Bone marrow (tissue), 2 donors: ENCODE measurements at regions not wholly inside any gene's neighbourhood (a gene's known extent, or its start where the extent isn't known, plus 50 kb on each side); places are given as distances from the start of the nearest gene placed in this dataset.
"Not testable (repeated sequence)": the region's sequence is repeated elsewhere in the genome, so short reads cannot be mapped to it uniquely, and the experiment has no call there.

ENCODE experiments used
- DNase-seq, 2 donors: peaks; one replicate each; lab custom pipeline; 2025; lab: John Stamatoyannopoulos, UW

DNA sequence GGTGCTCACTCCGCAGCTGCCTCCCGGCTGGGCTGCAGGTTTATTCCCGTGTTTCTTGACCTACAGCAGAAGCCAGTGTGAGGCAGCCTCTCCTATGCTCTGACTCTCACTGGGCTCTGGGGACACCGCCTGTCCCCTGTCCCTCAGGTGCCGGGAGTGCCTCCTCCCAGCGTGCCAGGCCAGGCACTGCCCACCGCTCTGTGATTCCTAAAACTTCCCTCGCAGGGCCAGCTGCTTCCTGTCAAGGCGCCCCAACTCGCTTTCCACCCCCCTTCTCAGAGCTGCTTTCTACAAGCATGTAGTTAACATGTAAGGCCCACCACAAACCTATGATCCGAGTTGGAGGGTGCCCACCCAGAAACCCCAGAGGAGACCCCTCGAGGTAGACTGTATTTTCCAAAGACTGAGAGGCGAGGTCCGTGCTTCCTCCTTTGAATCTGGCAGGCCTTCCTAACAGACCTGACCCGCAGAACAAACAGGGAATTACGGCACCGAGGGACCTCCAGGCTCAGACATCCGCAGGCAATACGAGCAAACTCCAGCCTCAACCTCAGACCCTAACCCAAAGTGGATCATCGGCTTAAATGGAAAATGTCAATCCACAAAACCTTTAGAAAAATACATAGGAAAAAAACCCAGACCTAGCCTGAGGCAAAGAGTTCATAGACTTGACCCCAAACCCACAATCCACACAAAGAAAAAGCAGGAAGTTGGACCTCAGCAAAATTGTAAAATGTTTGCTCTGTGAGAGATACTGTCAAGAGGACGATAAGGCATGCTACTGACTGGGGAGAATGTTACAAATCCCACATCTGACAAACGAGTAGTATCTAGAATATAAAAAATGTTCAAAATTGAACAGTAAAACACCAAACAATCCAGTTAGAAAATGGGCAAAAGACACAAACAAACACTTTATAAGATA, 121.3 kb upstream of the IQSEC1 start:
- no peak for DNase-seq

DNA sequence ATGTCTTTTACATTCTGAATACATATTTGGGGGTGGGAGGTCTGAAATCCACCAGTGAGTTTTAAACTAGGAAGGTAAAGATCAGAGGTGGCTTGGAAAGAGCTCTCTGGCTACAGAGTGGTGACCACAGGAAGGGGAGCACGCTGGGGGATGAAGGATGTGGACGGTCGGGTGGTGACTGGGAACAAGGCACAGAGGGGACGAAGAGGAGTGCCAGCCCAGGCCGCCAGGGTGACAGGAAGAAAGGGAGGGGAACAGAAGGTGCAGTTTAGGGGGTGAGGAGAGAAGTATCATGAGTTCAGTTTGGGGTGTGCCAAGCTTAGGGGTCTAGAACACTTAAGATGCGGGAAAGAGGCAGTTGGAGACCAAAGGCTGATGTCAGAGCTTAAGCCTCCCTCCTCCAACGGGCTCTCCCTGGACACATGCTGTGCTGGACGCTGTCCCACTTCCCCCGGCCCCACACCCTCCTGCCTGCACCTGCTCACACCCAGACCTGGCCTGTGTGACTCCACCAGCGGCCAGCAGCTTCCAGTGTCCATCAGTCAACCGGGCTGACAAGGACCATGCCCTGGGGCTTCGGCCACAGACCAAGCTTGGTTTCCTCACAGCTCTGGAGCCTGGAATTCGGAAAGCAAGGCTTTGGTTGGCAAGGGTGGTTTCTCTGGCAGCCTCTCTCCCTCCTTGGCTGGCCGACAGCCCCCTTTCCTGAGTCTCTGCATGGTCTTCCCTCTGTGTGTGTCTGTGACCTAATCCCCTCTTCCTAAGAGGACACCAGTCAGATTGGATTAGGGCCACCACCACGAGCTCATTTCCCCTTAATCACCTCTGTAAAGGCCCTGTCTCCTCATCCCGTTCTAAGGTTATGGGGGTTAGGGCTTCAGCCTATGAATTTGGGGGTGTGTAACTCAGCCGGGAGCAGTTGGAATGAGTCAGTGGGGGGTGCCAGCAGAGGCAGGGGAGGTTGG, 120.4 kb upstream of the IQSEC1 start:
- no peak for DNase-seq

DNA sequence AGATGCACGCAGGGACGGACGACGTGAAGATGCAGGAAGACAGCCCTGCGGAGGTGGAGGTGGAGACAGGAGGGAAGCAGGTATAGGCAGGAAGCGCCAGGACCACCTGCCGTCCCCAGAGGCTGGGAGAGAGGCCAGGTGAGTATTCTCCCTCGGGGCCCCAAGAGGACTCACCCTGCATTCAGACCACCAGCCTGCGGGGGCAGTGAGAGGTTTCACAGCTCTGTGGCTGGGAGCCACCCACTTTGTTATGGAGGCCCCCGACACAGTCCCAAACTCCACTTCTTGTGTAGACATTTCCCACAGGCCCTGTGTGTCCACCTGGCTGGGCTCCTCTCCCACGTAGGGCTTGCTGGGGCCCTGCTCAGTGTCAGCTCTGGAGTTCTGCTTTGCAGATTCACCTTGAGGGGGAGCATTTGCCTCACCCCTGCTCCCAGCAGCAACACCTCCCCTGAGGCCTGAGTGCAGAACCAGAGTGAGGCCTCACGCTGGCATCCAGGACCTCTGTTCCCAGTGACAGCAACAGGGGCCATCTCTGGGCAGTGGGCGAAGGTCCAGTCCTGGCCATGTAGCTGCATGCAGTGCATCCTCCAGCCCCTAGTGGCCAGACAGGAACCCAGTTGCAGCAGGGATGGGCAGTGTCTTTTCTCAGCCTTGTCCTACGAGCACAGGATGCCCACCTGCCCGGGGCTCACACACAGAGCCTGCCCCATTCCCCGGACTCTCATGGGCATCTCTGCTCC, 119.4 kb upstream of the IQSEC1 start:
- DNase-seq = no peak

DNA sequence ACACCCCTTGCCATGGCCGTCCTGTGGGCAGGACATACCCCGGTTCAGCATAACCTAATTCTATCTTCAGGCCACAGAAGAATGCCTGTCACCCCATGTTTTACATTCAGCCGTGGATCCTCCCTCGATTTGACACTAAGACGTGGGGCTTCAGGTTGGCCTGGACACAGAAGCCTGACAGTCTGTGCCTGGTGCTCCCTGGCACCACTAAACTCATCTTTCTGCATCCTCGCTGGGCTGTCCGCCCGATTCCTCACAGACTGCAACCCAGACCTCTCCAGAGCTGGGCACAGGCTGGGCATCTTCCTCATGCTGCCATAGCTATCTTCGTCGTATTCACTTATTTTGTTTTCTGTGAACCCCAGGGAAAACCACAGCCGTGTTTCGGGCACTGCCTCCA, 117.8 kb upstream of the IQSEC1 start:
- no peak for DNase-seq

GRCh38 chr3:13190378-13190765, 117.1 kb upstream of the IQSEC1 start:
- DNase-seq = no peak

- DNase-seq = peak; percentile 25 to 65
Observed at GRCh38 chr3:13189639-13190377, 116.6 kb upstream of the IQSEC1 start.

DNA sequence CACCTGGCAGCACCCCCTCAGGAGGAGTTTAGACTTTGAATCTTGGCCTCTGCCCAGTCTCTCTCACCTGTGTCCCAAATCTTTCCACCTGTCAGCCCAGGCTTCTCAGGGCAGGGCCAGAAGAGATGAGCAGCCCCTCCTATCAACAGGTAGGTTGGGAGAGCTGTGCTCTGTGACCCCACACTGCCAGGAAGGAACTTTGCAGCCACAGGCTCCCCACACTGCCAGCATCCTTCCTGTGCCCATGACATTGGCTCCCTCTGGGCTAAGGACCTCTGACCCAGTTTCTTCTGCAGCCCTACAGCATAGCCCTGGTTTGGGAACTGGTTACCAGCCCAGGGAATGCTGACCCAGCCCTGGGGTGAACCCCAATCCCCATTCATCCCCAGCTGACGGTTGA, 115.7 kb upstream of the IQSEC1 start:
- DNase-seq = no peak

GRCh38 chr3:13188181-13188779, 115.1 kb upstream of the IQSEC1 start:
- no peak for DNase-seq

DNA sequence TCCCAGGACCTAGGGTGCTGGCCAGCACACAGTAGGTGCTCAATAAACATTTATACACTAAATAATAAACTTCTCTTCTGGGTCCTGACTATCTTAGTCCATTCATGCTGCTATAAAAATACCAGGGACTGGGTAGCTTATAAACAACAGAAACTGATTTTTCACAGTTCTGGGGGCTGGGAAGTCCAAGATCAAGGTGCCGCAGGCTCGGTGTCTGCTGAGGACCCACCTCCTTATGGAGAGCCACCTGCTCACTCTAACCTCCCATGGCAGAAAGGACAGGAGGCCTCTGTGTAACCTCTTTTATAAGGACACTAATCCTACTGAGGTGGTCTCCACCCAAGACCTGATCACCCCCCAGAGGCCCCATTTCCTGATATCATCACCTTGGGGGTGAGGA, 114.4 kb upstream of the IQSEC1 start:
- DNase-seq = no peak

DNA sequence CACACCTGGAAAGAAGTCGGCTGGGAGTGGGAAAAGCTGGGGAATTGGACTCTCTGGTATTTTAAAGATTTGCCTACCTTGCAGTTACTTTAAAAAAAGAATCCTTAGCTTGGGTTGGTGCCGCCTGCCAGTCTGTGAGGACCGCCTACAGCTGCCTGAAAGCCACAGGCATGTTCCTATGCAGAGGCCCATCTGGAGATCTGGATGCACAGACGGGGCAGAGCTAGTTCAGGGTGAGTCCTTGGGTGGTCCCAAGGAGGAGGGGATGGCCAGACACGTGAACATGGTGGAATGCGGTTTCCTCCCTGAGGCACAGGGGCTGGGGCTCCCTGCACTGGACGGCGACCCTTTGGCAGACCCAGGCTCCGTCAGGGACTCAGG, 113.2 kb upstream of the IQSEC1 start:
- no peak for DNase-seq

- DNase-seq = no peak
Observed at GRCh38 chr3:13185737-13186434, 112.7 kb upstream of the IQSEC1 start.

GRCh38 chr3:13179582-13180210, 106.5 kb upstream of the IQSEC1 start:
- not testable (repeated sequence) for DNase-seq

GRCh38 chr3:13179181-13179580, 106.0 kb upstream of the IQSEC1 start:
- no peak for DNase-seq

GRCh38 chr3:13178107-13178506, 104.9 kb upstream of the IQSEC1 start:
- no peak for DNase-seq

DNA sequence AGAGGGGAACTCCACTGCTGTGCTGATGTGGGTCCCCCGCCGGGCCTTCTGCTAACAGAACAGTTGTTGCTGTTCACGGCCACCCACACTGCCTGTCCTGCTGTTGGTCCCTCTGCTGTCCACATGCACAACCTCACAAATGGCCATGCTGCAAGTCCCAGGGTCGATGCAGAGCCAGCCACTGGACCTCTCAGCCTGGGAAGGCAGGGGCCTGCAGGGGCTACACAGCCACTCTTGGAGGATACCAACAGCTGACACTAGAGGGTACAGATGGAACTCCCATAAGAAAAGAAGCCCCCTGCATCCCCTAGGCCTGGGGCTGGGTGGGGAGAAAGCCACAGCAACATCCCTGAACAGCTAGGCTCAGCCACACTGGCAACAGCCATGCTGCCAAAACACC, 104.4 kb upstream of the IQSEC1 start:
- DNase-seq = no peak

DNA sequence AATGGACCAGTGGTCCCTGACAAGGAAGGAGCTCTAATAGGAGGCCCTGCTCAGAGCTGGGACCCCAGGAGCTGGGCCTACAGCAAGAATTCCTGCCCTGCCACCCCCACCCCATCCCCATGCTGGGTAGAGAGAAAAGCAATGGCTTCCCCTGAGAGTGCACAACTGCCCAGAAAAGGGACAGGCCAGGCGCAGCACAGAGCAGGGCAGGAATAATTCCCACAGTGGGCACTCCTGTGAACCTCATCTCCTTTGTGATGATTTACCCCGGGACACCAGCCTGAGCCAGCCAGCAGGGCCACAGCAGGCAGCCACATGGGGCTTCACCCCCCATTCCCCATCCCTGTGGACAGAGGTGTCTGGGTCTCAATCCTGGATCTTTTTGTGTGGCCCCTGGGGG, 104.0 kb upstream of the IQSEC1 start:
- DNase-seq = no peak

GRCh38 chr3:13176445-13176844, 103.2 kb upstream of the IQSEC1 start:
- no peak for DNase-seq

DNA sequence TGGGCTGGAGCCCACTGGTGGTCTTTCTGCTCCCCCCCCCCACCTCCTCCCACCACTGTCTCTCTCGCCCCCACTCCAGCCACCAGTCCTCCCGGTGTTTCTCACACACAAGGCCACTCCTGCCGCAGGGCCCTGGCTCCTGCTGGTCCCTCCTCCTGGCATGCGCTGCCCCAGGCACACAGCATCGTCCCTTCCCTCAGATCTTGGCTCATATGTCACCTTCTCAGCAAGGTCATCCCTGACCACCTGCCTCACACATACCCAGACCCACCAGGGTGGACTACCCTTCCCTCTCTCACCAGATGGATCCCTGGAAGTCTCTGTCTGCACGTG, 101.5 kb upstream of the IQSEC1 start:
- DNase-seq = no peak

- no peak for DNase-seq
Observed at GRCh38 chr3:13174011-13174802, 101.0 kb upstream of the IQSEC1 start.
